H1 (cell line): ENCODE measurements at regions not wholly inside any gene's neighbourhood (a gene's known extent, or its start where the extent isn't known, plus 50 kb on each side); places are given as distances from the start of the nearest gene placed in this dataset.

Experiments used
- CTCF ChIA-PET: fragments of 300-600 bp; sonication (Branson Sonifier 250); formaldehyde crosslinking; loops from one replicate; lab custom pipeline; 2021; ENCODE audit not compliant: partially characterized antibody; lab: Charles Lee
- POLR2A ChIA-PET: fragments of 300-600 bp; sonication (Branson Sonifier 250); formaldehyde crosslinking; loops from one replicate; lab custom pipeline; 2021; ENCODE audit warnings: inconsistent platforms; ENCODE audit not compliant: partially characterized antibody; lab: Charles Lee
- DNase-seq, 2 experiments: peaks; one replicate each; pipeline versions ENCODE4 v3.0.0 to v3.0.0-alpha.2; 2010 to 2022; ENCODE audit warnings: low spot score in 2 of 2, low read depth in 1 of 2, mixed read lengths in 1 of 2
- FAIRE-seq: peaks from 2 replicates; lab custom pipeline; 2011; peaks lifted over from hg19 to GRCh38; lab: Jason Lieb, UNC
- H2AFZ ChIP-seq: 2 replicates; pipeline ENCODE4 v1.8.1; 2012; ENCODE audit warnings: low read length, inconsistent platforms
- H2AK5ac ChIP-seq: 2 replicates; pipeline ENCODE4 v1.6.1; 2013; ENCODE audit warnings: low read depth, low read length
- H2BK120ac ChIP-seq: replicated peaks from 2 replicates; pipeline ENCODE3; 2013; ENCODE audit warnings: low read depth, low read length, inconsistent platforms
- H2BK12ac ChIP-seq: 2 replicates; pipeline ENCODE4 v1.6.1; 2013; ENCODE audit warnings: low read depth, low read length
- H2BK15ac ChIP-seq: 2 replicates; pipeline ENCODE4 v1.6.1; 2013; ENCODE audit warnings: low read length
- H2BK20ac ChIP-seq: 2 replicates; pipeline ENCODE4 v1.6.1; 2013; ENCODE audit warnings: low read length
- H2BK5ac ChIP-seq: 2 replicates; pipeline ENCODE4 v1.6.1; 2013; ENCODE audit warnings: low read depth, low read length
- H3K14ac ChIP-seq: 2 replicates; pipeline ENCODE4 v1.6.1; 2013; ENCODE audit warnings: inconsistent platforms; ENCODE audit not compliant: insufficient read length
- H3K18ac ChIP-seq: 2 replicates; pipeline ENCODE4 v1.6.1; 2013; ENCODE audit warnings: low read length; ENCODE audit errors: extremely low read depth
- H3K23ac ChIP-seq: 2 replicates; pipeline ENCODE4 v1.6.1; 2013; ENCODE audit warnings: inconsistent platforms; ENCODE audit not compliant: insufficient read length
- H3K23me2 ChIP-seq: 2 replicates; pipeline ENCODE4 v1.6.1; 2013; ENCODE audit warnings: low read depth, low read length
- H3K27ac ChIP-seq: 2 replicates; pipeline ENCODE4 v1.6.1; 2011; ENCODE audit warnings: low read depth, low read length, inconsistent platforms
- H3K27me3 ChIP-seq, 4 experiments: replicated peaks in 1 of 4; 1 replicate in 1 of 4; 2 replicates in 3 of 4; pipeline versions ENCODE4 v1.6.1 to v1.8.1; 2011 to 2013; ENCODE audit warnings: low read length in 3 of 4, mild to moderate bottlenecking in 3 of 4, inconsistent platforms in 2 of 4, mixed read lengths in 2 of 4, moderate library complexity in 1 of 4; ENCODE audit not compliant: control insufficient read depth in 3 of 4, insufficient read depth in 3 of 4; ENCODE audit errors: extremely low read depth in 1 of 4
- H3K36me3 ChIP-seq, 4 experiments: 2 replicates each; pipeline versions ENCODE4 v1.6.1 to v1.8.1; 2011 to 2013; ENCODE audit warnings: mild to moderate bottlenecking in 4 of 4, low read length in 3 of 4, moderate library complexity in 2 of 4, control low read depth in 1 of 4, inconsistent platforms in 1 of 4; ENCODE audit not compliant: insufficient read depth in 4 of 4, control insufficient read depth in 2 of 4
- H3K4ac ChIP-seq: replicated peaks from 2 replicates; pipeline ENCODE3; 2013; ENCODE audit warnings: low read length, low read depth, mixed read lengths, inconsistent platforms; ENCODE audit not compliant: insufficient read length
- H3K4me1 ChIP-seq, 4 experiments: replicated peaks in 1 of 4; 1 replicate in 1 of 4; 2 replicates in 3 of 4; pipeline versions ENCODE4 v1.6.1 to v1.8.1; 2011 to 2013; ENCODE audit warnings: low read length in 3 of 4, inconsistent platforms in 2 of 4, mixed read lengths in 1 of 4; ENCODE audit not compliant: insufficient read depth in 4 of 4, control insufficient read depth in 3 of 4
- H3K4me2 ChIP-seq, 2 experiments: 2 replicates each; pipeline versions ENCODE4 v1.6.1 to v1.8.1; 2011 to 2013; ENCODE audit warnings: low read depth in 2 of 2, low read length in 2 of 2, control low read depth in 1 of 2, inconsistent platforms in 1 of 2, mild to moderate bottlenecking in 1 of 2; ENCODE audit not compliant: insufficient read depth in 1 of 2
- H3K4me3 ChIP-seq, 4 experiments: fragments of 200-600, 300-600 bp in 1 of 4; sonication (generic), shearing (Covaris generic), sonication (Bioruptor Twin) in 1 of 4; 2 replicates each; pipeline versions ENCODE4 v1.5.1 to v1.8.1; 2011 to 2016; ENCODE audit warnings: low read length in 4 of 4, low read depth in 3 of 4, control low read depth in 2 of 4, inconsistent platforms in 2 of 4, mild to moderate bottlenecking in 2 of 4, mixed read lengths in 1 of 4, moderate library complexity in 1 of 4; ENCODE audit not compliant: insufficient read depth in 2 of 4; ENCODE audit errors: extremely low read depth in 1 of 4
- H3K56ac ChIP-seq: replicated peaks from 2 replicates; pipeline ENCODE3; 2013; ENCODE audit warnings: low read depth, mild to moderate bottlenecking, mixed read lengths, low read length, inconsistent platforms; ENCODE audit not compliant: insufficient read length
- H3K79me1 ChIP-seq: 2 replicates; pipeline ENCODE4 v1.6.1; 2013; ENCODE audit warnings: low read depth, low read length, control low read depth
- H3K79me2 ChIP-seq, 2 experiments: 2 replicates each; pipeline versions ENCODE4 v1.6.1 to v1.8.1; 2012 to 2013; ENCODE audit warnings: low read length in 2 of 2, mild to moderate bottlenecking in 2 of 2, inconsistent platforms in 1 of 2; ENCODE audit not compliant: insufficient read depth in 2 of 2, control insufficient read depth in 1 of 2
- H3K9ac ChIP-seq, 4 experiments: replicated peaks in 1 of 4; 1 replicate in 1 of 4; 2 replicates in 3 of 4; pipeline versions ENCODE4 v1.6.1 to v1.8.1; 2011 to 2013; ENCODE audit warnings: low read depth in 3 of 4, low read length in 3 of 4, control low read depth in 2 of 4, mild to moderate bottlenecking in 2 of 4, moderate library complexity in 2 of 4, inconsistent platforms in 1 of 4; ENCODE audit errors: extremely low read depth in 1 of 4
- H3K9me3 ChIP-seq, 2 experiments: 2 replicates each; pipeline versions ENCODE4 v1.6.1 to v1.8.1; 2012 to 2013; ENCODE audit warnings: mild to moderate bottlenecking in 2 of 2, moderate library complexity in 2 of 2, control low read depth in 1 of 2, inconsistent platforms in 1 of 2, low read depth in 1 of 2, low read length in 1 of 2, mixed read lengths in 1 of 2; ENCODE audit not compliant: insufficient read depth in 2 of 2
- H4K20me1 ChIP-seq, 2 experiments: replicated peaks in 1 of 2; 2 replicates each; pipeline versions ENCODE3 to v1.8.1; 2011 to 2013; ENCODE audit warnings: inconsistent platforms in 2 of 2, low read length in 2 of 2, mild to moderate bottlenecking in 1 of 2; ENCODE audit not compliant: insufficient read depth in 2 of 2, control insufficient read depth in 1 of 2
- H4K5ac ChIP-seq: 2 replicates; pipeline ENCODE4 v1.6.1; 2013; ENCODE audit warnings: low read length, low read depth, mixed read lengths, inconsistent platforms; ENCODE audit not compliant: insufficient read length
- H4K8ac ChIP-seq: 2 replicates; pipeline ENCODE4 v1.8.0; 2013; ENCODE audit warnings: mild to moderate bottlenecking, moderate library complexity, low read length, inconsistent platforms; ENCODE audit not compliant: insufficient read depth; ENCODE audit errors: extremely low read depth
- H4K91ac ChIP-seq: replicated peaks from 2 replicates; pipeline ENCODE3; 2013; ENCODE audit warnings: low read length, mixed read lengths, inconsistent platforms; ENCODE audit not compliant: insufficient read length
- BACH1 ChIP-seq: IDR thresholded peaks from 2 replicates; pipeline ENCODE4 v1.6.1; 2012; ENCODE audit warnings: low read length, improper control_type of control experiment
- CHD1 ChIP-seq: IDR thresholded peaks from 2 replicates; pipeline ENCODE4 v1.6.1; 2012; ENCODE audit warnings: low read depth, low read length, improper control_type of control experiment
- CREB1 ChIP-seq: IDR thresholded peaks from 2 replicates; pipeline ENCODE4 v1.6.1; 2012; ENCODE audit warnings: inconsistent platforms
- FOSL1 ChIP-seq: IDR thresholded peaks from 2 replicates; pipeline ENCODE4 v1.6.1; 2011; ENCODE audit warnings: mild to moderate bottlenecking, low read depth, low read length, moderate library complexity; ENCODE audit not compliant: insufficient read depth
- GTF2F1 ChIP-seq: IDR thresholded peaks from 2 replicates; pipeline ENCODE4 v1.6.1; 2012; ENCODE audit warnings: low read depth, low read length, improper control_type of control experiment, borderline replicate concordance
- JUN ChIP-seq: IDR thresholded peaks from 2 replicates; pipeline ENCODE4 v1.6.1; 2011; ENCODE audit warnings: low read depth, mild to moderate bottlenecking, improper control_type of control experiment, low read length
- NANOG ChIP-seq: IDR thresholded peaks from 2 replicates; pipeline ENCODE4 v1.6.1; 2011; ENCODE audit warnings: low read length, low read depth, mild to moderate bottlenecking, inconsistent platforms; ENCODE audit not compliant: insufficient read depth, poor library complexity, severe bottlenecking
- RNF2 ChIP-seq: fragments of 200-900, 300-1000 bp; sonication (generic); IDR thresholded peaks from 2 replicates; pipeline ENCODE4 v1.7.1; 2016; ENCODE audit warnings: borderline replicate concordance, low read depth, mild to moderate bottlenecking, antibody characterized with exemption, low read length; ENCODE audit not compliant: poor library complexity, severe bottlenecking; ENCODE audit errors: missing control alignments
- SP4 ChIP-seq: IDR thresholded peaks from 2 replicates; pipeline ENCODE4 v1.6.1; 2012; ENCODE audit warnings: low read length, inconsistent platforms
- WGBS, 2 experiments: shearing (Covaris generic) in 1 of 2; methylation state at CpG; one replicate each; pipeline versions ENCODE4 v1.1.6 to v1.1.7; 2013 to 2015; ENCODE audit warnings: low lambda C conversion rate in 2 of 2, mixed read lengths in 2 of 2, inconsistent platforms in 1 of 2, low coverage in 1 of 2, missing lambda C conversion rate in 1 of 2; ENCODE audit not compliant: insufficient replicate concordance in 2 of 2, insufficient coverage in 1 of 2, insufficient read length in 1 of 2; ENCODE audit errors: extremely low coverage in 1 of 2, missing lambda C conversion rate in 1 of 2; 5-methylcytosine and 5-hydroxymethylcytosine counted together

DNA sequence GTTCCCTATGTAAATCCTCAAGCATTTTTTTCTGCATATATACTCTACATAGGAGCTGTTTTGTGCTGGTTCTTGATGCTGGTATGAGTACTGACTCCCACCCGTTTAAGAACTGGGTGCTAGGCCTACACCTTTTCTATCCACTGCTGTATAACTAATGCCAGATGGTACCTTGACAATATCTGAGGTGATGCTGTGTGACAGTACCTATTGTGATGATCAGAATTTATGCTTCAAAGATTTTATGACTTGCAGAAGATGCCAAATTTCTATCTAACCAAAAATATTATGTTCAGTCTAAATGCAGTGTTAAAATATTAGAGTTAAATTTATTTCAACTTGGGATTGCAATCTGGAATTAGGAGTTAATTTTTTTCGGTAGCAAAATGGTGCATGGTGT lies 272.3 kb upstream of the NOVA1 start:
- Histone ChIP-seq H2AK5ac (no peak overlapping the region), H3K56ac (no peak overlapping the region), H2AFZ (no peak overlapping the region), H3K4me1 (peaks cover 0 to 7% (median 5%) of the 10 kb centered on the region in 4 experiments; a peak in 3 of 7 replicates), H3K23me2 (no peaks in the 10 kb centered on the region), H4K91ac (no peak overlapping the region), H3K14ac (no peak overlapping the region), H2BK12ac (no peak overlapping the region), H3K36me3 (no peaks in the 10 kb centered on the region), H3K27ac (no peak overlapping the region), H2BK20ac (no peak overlapping the region), H2BK15ac (no peak overlapping the region), H2BK5ac (no peak overlapping the region), H3K4me3 (no peak overlapping the region), H3K9ac (no peak overlapping the region), H4K8ac (no peak overlapping the region), H2BK120ac (peak overlapping the region; percentile 38), H4K5ac (no peak overlapping the region), H3K23ac (no peak overlapping the region), H3K4ac (no peak overlapping the region), H3K79me1 (no peaks in the 10 kb centered on the region), H3K79me2 (no peaks in the 10 kb centered on the region), H3K27me3 (no peaks in the 10 kb centered on the region), H4K20me1 (no peaks in the 10 kb centered on the region), H3K18ac (no peak overlapping the region), H3K4me2 (no peak overlapping the region), H3K9me3 (no peaks in the 10 kb centered on the region)
- TF ChIP-seq FOSL1 (no peak), CHD1 (no peak), CREB1 (no peak), JUN (no peak), SP4 (no peak), GTF2F1 (no peak), RNF2 (no peak), NANOG (no peak), BACH1 (no peak)
- ChIA-PET CTCF (no interaction called here), POLR2A (no interaction called here)
- DNase-seq (no peak), FAIRE-seq (no peak)
- 95% methylated on average over 2 of the region's 2 CpGs; no CpG with 5 or more reads in 1 of the 2 experiments for WGBS, 2 experiments
